Inflammatory macrophage (primary cell): ENCODE measurements at regions not wholly inside any gene's neighbourhood (a gene's known extent, or its start where the extent isn't known, plus 50 kb on each side); places are given as distances from the start of the nearest gene placed in this dataset.
"Not testable (repeated sequence)": the region's sequence is repeated elsewhere in the genome, so short reads cannot be mapped to it uniquely, and the experiment has no call there.

Source experiments
- DNase-seq, 2 donors: peaks; one replicate each; pipeline ENCODE4 v3.0.0-alpha.2; 2020 to 2022

- no peak for DNase-seq
Measured at GRCh38 chr2:21346984-21347383, 223.2 kb downstream of the TDRD15 start.

DNA sequence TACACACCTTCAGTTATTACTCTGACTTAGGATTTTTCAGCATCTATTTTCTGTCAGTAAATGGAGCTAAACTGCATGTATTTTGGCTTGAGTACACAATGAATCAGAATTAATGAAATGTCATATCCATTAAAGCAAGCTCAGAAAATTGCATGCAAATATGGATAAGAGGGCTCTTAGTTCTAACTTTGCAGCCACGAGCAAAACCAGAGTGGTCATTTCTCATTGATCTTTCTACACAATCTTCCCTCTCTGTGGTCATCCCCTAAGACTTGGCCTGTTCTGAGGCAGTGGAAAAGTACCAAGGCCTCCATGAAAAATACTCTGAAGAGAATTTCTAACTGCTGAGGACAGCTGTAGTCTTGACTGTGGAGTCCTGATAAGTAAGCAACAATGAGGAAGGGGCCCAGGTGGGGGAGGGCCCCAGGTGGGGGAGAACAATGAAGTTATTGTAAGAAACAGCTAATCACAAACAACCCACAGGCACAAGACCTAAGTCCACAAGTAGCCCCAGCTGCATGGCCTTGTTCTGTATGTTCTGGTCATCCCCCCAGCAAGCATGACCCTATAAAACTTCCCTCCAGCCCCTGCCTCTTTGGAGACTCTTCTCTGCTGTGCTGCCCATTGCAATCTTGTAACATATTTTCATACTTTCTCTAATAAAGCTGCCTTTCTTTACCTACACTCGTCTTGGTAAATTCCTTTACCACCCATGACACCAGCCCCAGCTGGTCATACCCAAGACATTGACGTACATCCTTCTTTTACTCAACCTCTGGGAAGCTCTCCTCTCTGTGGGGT, 230.3 kb downstream of the TDRD15 start:
- no peak for DNase-seq

DNA sequence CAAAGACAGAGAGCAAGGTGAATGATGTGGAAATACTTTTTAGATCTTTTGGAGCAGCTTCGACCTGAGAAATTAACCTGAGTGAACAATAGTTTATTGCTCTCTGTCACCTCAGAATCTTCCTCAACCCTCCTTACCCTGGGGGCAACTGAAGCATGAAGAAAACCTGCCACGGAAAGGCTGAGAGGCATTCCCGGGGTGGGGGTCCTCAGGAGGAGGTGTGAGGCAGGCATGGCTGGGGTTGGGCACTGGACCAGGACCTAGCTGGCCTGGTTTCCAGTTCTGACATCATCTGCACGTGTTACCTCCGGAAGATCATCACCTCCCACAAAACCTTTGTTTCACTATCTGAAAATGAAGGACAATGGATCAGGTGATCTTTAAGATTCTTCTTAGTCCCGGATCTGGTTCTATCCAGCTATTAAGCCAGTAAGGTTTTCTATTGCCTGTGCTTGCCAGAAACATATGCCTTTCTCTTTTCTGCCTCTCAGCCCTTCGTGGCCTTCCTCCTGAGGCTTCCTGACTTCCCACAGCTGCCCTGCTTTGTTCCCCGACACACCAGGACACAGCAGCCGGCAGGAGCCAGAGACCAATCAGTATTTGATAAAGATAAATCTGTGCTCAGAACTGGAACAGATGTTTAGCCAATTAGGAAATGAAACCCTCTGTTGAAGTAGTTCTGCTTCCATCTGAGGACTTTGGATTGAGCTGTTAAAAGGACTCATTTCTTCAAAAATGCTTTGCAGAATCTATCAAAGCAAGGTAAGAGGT, 232.5 kb downstream of the TDRD15 start:
- DNase-seq: no peak

- DNase-seq: no peak
Measured at GRCh38 chr2:21356857-21357255, 233.1 kb downstream of the TDRD15 start.

DNA sequence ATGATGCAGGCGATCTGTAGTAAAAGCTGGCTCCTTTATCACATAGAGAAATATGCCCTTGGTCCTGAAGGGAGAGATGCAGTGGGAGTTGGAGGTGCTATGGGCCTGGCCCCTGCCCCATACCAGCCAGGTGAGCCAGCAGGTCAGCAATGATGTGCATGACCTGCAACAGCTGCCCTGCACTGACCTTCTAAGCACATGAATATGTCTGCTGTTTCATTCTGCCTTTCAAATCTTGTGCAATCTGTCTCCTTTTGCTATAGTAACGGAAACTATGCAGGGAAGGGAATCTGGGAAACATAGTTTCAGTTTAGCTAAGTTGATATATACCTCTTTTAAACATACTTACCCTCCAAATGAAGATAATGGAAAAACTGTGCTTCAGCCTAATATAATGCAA, 235.2 kb downstream of the TDRD15 start:
- no peak for DNase-seq

DNA sequence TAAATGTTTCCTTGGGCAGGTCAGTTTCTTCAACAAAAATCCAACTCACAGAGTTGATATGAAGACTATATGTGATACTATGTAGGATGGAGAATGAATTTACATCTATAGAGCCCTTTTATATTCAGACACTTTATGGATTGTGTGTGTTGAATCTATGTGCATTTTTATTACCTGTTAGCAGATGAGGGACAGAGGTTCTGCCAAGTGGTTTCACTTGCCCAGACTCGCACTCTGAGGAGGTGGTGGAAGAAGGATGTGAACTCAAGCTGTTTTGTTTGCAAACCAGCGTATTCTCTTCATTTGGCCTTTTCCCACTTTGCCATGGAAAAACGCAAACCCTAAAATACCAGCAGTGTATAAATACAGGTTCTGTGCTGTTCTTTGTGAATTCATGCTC, 237.6 kb downstream of the TDRD15 start:
- no peak for DNase-seq

DNA sequence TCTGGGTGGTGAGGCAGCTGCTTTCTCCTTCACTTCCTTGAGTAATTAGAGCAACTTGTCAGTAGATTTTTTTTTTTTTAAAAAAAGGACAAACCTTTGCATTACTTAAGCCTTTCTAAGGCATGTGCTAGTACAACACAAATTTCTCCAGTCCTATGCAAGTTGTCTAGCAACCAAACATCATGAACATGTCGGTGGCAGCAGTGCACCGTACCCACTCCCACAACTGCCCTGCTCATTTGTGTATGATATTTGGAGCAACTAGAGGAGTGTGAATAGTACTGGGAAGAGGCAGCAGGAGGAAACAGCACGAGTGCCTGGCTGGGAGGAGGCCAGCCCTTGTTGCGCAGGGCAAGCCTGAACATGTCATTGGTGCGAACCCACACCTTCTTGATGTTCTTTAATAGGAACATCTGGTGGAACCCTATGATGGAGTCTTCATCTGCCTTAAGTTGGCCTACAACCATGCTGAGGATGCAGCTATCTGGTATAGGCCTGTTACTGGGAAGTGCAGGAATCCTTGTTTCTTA, 238.3 kb downstream of the TDRD15 start:
- DNase-seq: no peak

GRCh38 chr2:21363364-21363763, 239.6 kb downstream of the TDRD15 start:
- DNase-seq: no peak

DNA sequence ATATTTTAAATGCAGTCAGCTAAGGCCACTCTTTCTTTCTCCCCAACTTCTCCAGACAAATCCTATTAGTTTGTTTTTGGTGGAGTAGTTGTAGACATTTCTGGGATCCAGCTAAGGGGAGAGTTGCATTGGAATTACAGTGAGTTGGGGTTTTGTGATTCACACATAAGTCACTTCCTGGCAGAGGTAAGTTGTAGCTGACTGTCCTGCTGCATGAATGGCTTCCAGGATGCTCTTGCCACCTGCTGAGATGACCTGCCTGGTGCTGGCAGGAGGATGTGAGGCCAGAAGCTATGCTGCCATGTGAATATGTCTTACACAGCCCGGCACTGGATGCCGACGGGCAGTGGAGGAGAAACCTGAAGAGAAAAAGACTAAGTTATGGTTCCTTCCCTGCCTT, 243.7 kb downstream of the TDRD15 start:
- no peak for DNase-seq

DNA sequence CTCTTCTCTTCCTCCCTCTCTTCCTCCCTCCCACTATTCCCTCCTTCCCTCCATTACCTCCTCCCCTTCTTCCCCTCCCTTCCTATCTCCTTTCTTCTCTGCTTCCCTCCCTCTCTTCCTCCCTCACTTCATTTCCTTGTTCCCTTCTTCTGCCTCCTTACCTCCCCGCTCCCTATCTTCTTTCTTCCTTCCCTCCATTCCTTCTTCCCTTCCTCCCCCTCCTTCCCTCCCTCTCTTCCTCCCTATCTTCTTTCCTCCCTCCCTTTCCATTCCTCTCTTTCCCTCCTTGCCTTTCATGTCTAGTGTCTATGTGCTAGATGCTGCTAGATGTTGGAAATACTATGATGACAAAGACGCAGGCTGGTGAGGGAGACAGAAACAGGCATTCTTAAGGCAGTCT, 246.0 kb downstream of the TDRD15 start:
- DNase-seq: no peak

DNA sequence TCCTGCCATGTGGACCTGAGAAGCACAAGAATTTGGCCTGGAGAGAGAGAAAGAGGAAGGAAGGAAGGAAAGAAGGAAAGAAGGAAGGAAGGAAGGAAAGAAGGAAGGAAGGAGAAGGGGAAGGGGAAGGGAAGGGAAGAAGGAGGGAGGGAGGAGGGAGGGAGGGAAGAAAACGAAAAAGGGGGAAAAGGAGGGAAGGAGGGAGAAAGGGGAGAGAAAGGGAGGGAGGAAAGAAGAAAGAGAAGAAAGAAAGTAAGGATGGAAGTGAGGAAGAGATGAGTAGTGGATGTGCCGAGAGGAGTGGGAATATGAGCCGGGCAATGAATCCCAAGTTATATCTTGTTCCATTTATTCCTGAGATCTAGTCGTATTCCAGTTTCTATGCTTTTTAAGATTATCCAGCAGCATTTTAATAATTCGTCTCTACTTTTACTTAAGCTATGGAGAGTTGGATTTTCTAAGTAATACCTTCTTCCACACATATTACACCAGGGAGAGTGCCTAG, 247.8 kb downstream of the TDRD15 start:
- no peak for DNase-seq

DNA sequence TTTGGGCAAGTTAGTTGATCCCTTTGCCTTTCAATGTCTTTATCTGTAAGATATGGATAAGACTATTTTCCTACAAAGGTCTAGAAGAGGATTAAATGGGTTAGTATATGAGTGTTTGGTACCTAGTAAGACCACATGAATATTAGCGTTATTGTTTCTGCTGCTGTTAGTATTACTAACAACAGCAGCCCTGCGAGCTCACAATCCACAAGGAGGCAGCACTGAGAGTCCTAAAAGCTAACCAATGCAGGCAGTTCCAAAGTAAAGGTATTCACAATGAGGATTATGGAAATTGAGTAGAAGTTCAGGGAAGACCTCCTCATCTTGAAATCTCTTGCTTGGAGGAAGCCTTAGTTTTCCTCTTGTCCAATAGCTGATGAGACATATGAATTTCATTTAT, 248.9 kb downstream of the TDRD15 start:
- peak in 1 of 2 donors; percentile 33 for DNase-seq

GRCh38 chr2:21376864-21377263, 253.1 kb downstream of the TDRD15 start:
- DNase-seq: no peak

DNA sequence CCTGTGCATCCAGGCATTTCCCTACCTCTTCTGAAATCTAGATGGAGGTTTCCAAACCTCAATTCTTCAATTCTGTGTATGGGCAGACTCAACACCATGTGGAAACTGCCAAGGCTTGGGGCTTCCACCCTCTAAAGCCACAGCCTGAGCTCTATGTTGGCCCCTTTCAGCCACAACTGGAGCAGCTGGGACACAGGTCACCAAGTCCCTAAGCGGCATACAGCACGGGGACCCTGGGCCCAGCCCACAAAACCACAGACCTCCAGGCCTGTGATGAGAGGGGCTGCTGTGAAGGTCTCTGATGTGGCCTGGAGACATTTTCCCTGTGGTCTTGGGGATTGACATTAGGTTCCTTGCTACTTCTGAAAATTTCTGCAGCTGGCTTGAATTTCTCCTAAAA, 255.4 kb downstream of the TDRD15 start:
- DNase-seq: no peak

- DNase-seq: not testable (repeated sequence)
Measured at GRCh38 chr2:21379668-21380067, 255.9 kb downstream of the TDRD15 start.

GRCh38 chr2:21381421-21381820, 257.7 kb downstream of the TDRD15 start:
- no peak for DNase-seq

- no peak for DNase-seq
Measured at GRCh38 chr2:21382701-21383520, 259.1 kb downstream of the TDRD15 start.

DNA sequence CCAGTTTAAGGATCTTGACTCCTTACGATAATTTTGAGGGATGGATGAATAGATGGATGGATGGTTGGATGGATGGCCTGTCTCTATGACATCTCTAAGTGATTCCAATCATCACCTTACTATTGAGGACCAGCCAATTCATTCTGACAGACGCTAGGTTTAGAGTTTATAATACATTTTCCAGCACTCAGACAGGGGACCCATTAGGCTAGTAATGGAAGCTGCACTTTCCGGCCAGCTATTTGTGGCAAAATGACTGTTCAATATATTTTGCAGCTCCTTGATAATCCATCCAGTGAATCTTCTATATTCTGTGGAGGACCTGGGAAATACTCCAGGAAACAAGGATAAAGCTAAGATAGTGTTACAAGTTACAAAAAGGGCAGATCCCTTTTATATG, 262.9 kb downstream of the TDRD15 start:
- no peak for DNase-seq

DNA sequence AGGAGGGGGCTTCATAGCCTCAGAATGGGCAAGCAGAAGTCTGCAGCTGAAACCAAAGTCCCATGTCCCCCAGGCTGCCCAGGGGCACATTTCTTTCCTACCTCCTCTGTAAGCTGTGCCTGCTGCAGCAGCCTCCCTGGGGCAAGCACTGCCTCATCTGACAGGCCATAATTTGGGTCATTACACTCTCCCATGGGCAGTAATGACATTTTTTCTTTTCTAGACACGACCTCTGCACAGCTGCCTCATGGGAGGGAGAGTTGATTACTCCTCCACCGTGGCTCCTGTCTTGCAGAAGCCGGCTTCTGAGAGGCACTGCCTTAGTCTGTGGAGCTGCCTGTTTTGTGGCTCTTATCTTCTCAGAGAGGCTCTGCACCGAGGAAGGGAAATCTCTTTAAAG, 268.9 kb downstream of the TDRD15 start:
- no peak for DNase-seq

GRCh38 chr2:21393173-21393572, 269.4 kb downstream of the TDRD15 start:
- no peak for DNase-seq

GRCh38 chr2:21395366-21395765, 271.6 kb downstream of the TDRD15 start:
- no peak for DNase-seq

DNA sequence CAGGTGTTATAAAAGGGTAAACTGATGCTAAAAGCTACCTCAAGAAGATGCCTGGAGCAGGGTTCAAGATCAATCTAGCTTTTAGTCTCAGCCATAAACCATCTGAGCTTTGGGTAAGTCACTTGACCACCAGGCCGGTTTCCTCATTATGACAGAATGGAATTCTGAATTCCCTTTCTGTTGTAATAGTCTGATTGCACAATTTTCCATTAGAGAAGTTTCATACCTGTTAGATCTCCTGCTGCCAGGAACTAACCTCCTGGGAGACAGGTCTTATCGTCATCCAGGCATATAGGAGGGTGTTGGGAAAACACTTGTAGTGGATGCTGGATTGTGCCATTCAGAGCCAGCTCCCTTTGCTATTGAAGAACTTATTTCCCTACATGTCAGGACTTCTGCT, 272.5 kb downstream of the TDRD15 start:
- DNase-seq: no peak
